HEK293T (cell line): ENCODE measurements at regions not wholly inside any gene's neighbourhood (a gene's known extent, or its start where the extent isn't known, plus 50 kb on each side); places are given as distances from the start of the nearest gene placed in this dataset.

Source experiments
- CTBP1 ChIP-seq: fragments of 450-650 bp; IDR thresholded peaks from 2 replicates; pipeline ENCODE4 v1.6.1; 2016; ENCODE audit warnings: borderline replicate concordance
- ELF4 ChIP-seq: fragments of 450-650 bp; IDR thresholded peaks from 2 replicates; pipeline ENCODE4 v1.6.1; 2017; ENCODE audit warnings: antibody characterized with exemption
- FOXM1 ChIP-seq: fragments of 450-650 bp; IDR thresholded peaks from 2 replicates; pipeline ENCODE4 v1.6.1; 2017; ENCODE audit warnings: mild to moderate bottlenecking, borderline replicate concordance
- NFRKB ChIP-seq: fragments of 450-650 bp; IDR thresholded peaks from 2 replicates; pipeline ENCODE4 v1.6.1; 2016; ENCODE audit warnings: mild to moderate bottlenecking, moderate library complexity
- PKNOX1 ChIP-seq: fragments of 450-650 bp; IDR thresholded peaks from 2 replicates; pipeline ENCODE4 v1.6.1; 2016
- SP1 ChIP-seq: fragments of 450-650 bp; IDR thresholded peaks from 2 replicates; pipeline ENCODE4 v1.6.1; 2017
- SUZ12 ChIP-seq: fragments of 450-650 bp; IDR thresholded peaks from 2 replicates; pipeline ENCODE4 v1.6.1; 2016; ENCODE audit warnings: mild to moderate bottlenecking
- TARDBP ChIP-seq: fragments of 450-650 bp; IDR thresholded peaks from 2 replicates; pipeline ENCODE4 v1.6.1; 2016

GRCh38 chr11:116596346-116597260, 176.2 kb downstream of the BUD13 start:
- no peak for TF ChIP-seq ELF4
- no peak for TF ChIP-seq SUZ12
- TF ChIP-seq SP1, result no peak
- no peak for TF ChIP-seq FOXM1
- TF ChIP-seq CTBP1, result no peak
- TF ChIP-seq PKNOX1, result no peak
- TF ChIP-seq TARDBP, result no peak
- TF ChIP-seq NFRKB, result no peak
